IMR-90 (cell line): ENCODE measurements at regions not wholly inside any gene's neighbourhood (a gene's known extent, or its start where the extent isn't known, plus 50 kb on each side); places are given as distances from the start of the nearest gene placed in this dataset.

Experiments
- ATAC-seq: fragments of 200-7000 bp; cut with Tn5 transposase; 2 replicates; pipeline ENCODE4 v1.9.1; 2020; ENCODE audit warnings: low read depth, mild to moderate bottlenecking, moderate library complexity
- BruUV-seq: library from RNA; stranded (reverse); fragments of 400-500 nt; replicated peaks from 2 replicates; lab custom pipeline; 2021; lab: Mats Ljungman, UMichigan
- CTCF ChIA-PET: fragments of 300-600 bp; formaldehyde crosslinking; extraction: SDS; loops from one replicate; lab custom pipeline; 2021; ENCODE audit warnings: antibody characterized with exemption; lab: Yijun Ruan, JAX
- POLR2A ChIA-PET: fragments of 300-600 bp; sonication (Branson Sonifier 250); formaldehyde crosslinking; loops from one replicate; lab custom pipeline; 2022; ENCODE audit warnings: antibody characterized with exemption; ENCODE audit not compliant: unreplicated experiment; lab: Charles Lee
- DNase-seq: peaks from one replicate; pipeline ENCODE4 v3.0.0; 2013
- H2AFZ ChIP-seq: replicated peaks from 2 replicates; pipeline ENCODE3; 2013; ENCODE audit warnings: low read length, mild to moderate bottlenecking; ENCODE audit not compliant: poor library complexity
- H2AK5ac ChIP-seq: 2 replicates; pipeline ENCODE4 v1.6.1; 2013; ENCODE audit warnings: low read depth, low read length, inconsistent platforms
- H2AK9ac ChIP-seq: replicated peaks from 2 replicates; pipeline ENCODE3; 2013; ENCODE audit warnings: mild to moderate bottlenecking, low read depth, low read length, moderate library complexity; ENCODE audit not compliant: poor library complexity
- H2BK120ac ChIP-seq: 2 replicates; pipeline ENCODE4 v1.6.1; 2013; ENCODE audit warnings: low read depth, low read length, inconsistent platforms
- H2BK15ac ChIP-seq: 3 replicates; pipeline ENCODE4 v1.6.1; 2013; ENCODE audit warnings: low read depth, low read length, inconsistent platforms
- H2BK20ac ChIP-seq: 2 replicates; pipeline ENCODE4 v1.6.1; 2013; ENCODE audit warnings: low read depth, mild to moderate bottlenecking, inconsistent platforms, low read length, moderate library complexity
- H2BK5ac ChIP-seq: 2 replicates; pipeline ENCODE4 v1.6.1; 2013; ENCODE audit warnings: mild to moderate bottlenecking, low read depth, low read length, inconsistent platforms; ENCODE audit not compliant: poor library complexity, severe bottlenecking
- H3K14ac ChIP-seq: replicated peaks from 2 replicates; pipeline ENCODE4 v1.6.1; 2013; ENCODE audit warnings: low read depth, low read length, inconsistent platforms
- H3K18ac ChIP-seq: 2 replicates; pipeline ENCODE4 v1.6.1; 2013; ENCODE audit warnings: low read depth, low read length, control low read depth
- H3K23ac ChIP-seq: 2 replicates; pipeline ENCODE4 v1.6.1; 2013; ENCODE audit warnings: low read depth, low read length, inconsistent platforms
- H3K27ac ChIP-seq: 2 replicates; pipeline ENCODE4 v1.5.1; 2013; ENCODE audit warnings: mild to moderate bottlenecking, control low read depth, low read length; ENCODE audit not compliant: insufficient read depth
- H3K27me3 ChIP-seq: 2 replicates; pipeline ENCODE4 v1.6.1; 2013; ENCODE audit warnings: low read length; ENCODE audit not compliant: control insufficient read depth, insufficient read depth
- H3K36me3 ChIP-seq: 2 replicates; pipeline ENCODE4 v1.6.1; 2013; ENCODE audit warnings: low read length, mixed read lengths; ENCODE audit not compliant: control insufficient read depth, insufficient read depth
- H3K4ac ChIP-seq: 2 replicates; pipeline ENCODE4 v1.6.1; 2013; ENCODE audit warnings: low read depth, low read length, inconsistent platforms
- H3K4me1 ChIP-seq: 2 replicates; pipeline ENCODE4 v1.6.1; 2013; ENCODE audit warnings: low read length, mixed read lengths; ENCODE audit not compliant: control insufficient read depth, insufficient read depth
- H3K4me2 ChIP-seq: 2 replicates; pipeline ENCODE4 v1.6.1; 2013; ENCODE audit warnings: low read depth, mild to moderate bottlenecking, control low read depth, low read length, moderate library complexity
- H3K4me3 ChIP-seq: 2 replicates; pipeline ENCODE4 v1.5.1; 2013; ENCODE audit warnings: low read depth, mild to moderate bottlenecking, control low read depth, low read length, moderate library complexity; ENCODE audit not compliant: insufficient read depth
- H3K56ac ChIP-seq: 2 replicates; pipeline ENCODE4 v1.6.1; 2013; ENCODE audit warnings: low read length, inconsistent platforms; ENCODE audit not compliant: insufficient read depth; ENCODE audit errors: extremely low read depth
- H3K79me1 ChIP-seq, 2 experiments: 2 replicates each; pipeline ENCODE4 v1.6.1; 2013; ENCODE audit warnings: low read length in 2 of 2, inconsistent platforms in 1 of 2, low read depth in 1 of 2
- H3K9ac ChIP-seq: 2 replicates; pipeline ENCODE4 v1.6.1; 2013; ENCODE audit warnings: low read depth, low read length, control low read depth
- H3K9me1 ChIP-seq: 2 replicates; pipeline ENCODE4 v1.6.1; 2013; ENCODE audit warnings: low read length, inconsistent platforms; ENCODE audit not compliant: insufficient read depth
- H3K9me3 ChIP-seq: 2 replicates; pipeline ENCODE4 v1.6.1; 2013; ENCODE audit warnings: low read length; ENCODE audit not compliant: control insufficient read depth, insufficient read depth
- H4K20me1 ChIP-seq: 2 replicates; pipeline ENCODE4 v1.6.1; 2013; ENCODE audit warnings: low read length, inconsistent platforms; ENCODE audit not compliant: insufficient read depth
- H4K5ac ChIP-seq: 2 replicates; pipeline ENCODE4 v1.6.1; 2013; ENCODE audit warnings: mild to moderate bottlenecking, low read depth, low read length, control low read depth
- H4K8ac ChIP-seq, 2 experiments: 2 replicates each; pipeline ENCODE4 v1.6.1; 2013; ENCODE audit warnings: low read depth in 2 of 2, low read length in 2 of 2, control low read depth in 1 of 2, inconsistent platforms in 1 of 2
- H4K91ac ChIP-seq: 2 replicates; pipeline ENCODE4 v1.6.1; 2013; ENCODE audit warnings: low read depth, low read length, inconsistent platforms; ENCODE audit not compliant: insufficient read depth
- BHLHE40 ChIP-seq: fragments of 150-350 bp; IDR thresholded peaks from 2 replicates; pipeline ENCODE4 v1.6.1; 2016; ENCODE audit warnings: mild to moderate bottlenecking, low read depth, low read length
- CHD1 ChIP-seq: IDR thresholded peaks from 2 replicates; pipeline ENCODE4 v1.6.1; 2012; ENCODE audit warnings: low read depth, low read length, improper control_type of control experiment
- MAFK ChIP-seq: IDR thresholded peaks from 2 replicates; pipeline ENCODE4 v1.6.1; 2012; ENCODE audit warnings: low read depth, low read length, improper control_type of control experiment
- MAZ ChIP-seq: IDR thresholded peaks from 2 replicates; pipeline ENCODE4 v1.6.1; 2012; ENCODE audit warnings: low read depth, mild to moderate bottlenecking, low read length, improper control_type of control experiment, moderate library complexity, borderline replicate concordance
- MXI1 ChIP-seq: IDR thresholded peaks from 2 replicates; pipeline ENCODE4 v1.6.1; 2012; ENCODE audit warnings: low read depth, mild to moderate bottlenecking, low read length, moderate library complexity, borderline replicate concordance
- NFE2L2 ChIP-seq: fragments of 150-350 bp; IDR thresholded peaks from 2 replicates; pipeline ENCODE4 v1.6.1; 2016; ENCODE audit warnings: low read depth, mild to moderate bottlenecking, low read length
- RAD21 ChIP-seq: IDR thresholded peaks from 2 replicates; pipeline ENCODE4 v1.6.1; 2012; ENCODE audit warnings: low read length, improper control_type of control experiment
- RFX5 ChIP-seq: IDR thresholded peaks from 2 replicates; pipeline ENCODE4 v1.8.0; 2012; ENCODE audit warnings: low read depth, mild to moderate bottlenecking, low read length, moderate library complexity
- SMC3 ChIP-seq: fragments of 150-350 bp; IDR thresholded peaks from 2 replicates; pipeline ENCODE4 v1.6.1; 2016; ENCODE audit warnings: low read depth, mild to moderate bottlenecking, antibody characterized with exemption, low read length, moderate library complexity
- WGBS, 2 experiments: methylation state at CpG; one replicate each; pipeline versions ENCODE4 v1.1.5 to v1.1.7; 2013; ENCODE audit warnings: missing lambda C conversion rate in 2 of 2; ENCODE audit not compliant: insufficient read length in 1 of 2; ENCODE audit errors: extremely low coverage in 2 of 2; 5-methylcytosine and 5-hydroxymethylcytosine counted together
- dilution Hi-C: fragments of 300-500 bp; cut with HindIII; formaldehyde crosslinking; loops from one replicate; pipeline ENCODE4 v1.14.3; 2018; ENCODE audit warnings: low sequenced_read_pairs; ENCODE audit not compliant: unreplicated experiment
- in situ Hi-C: fragments of 300-500 bp; cut with MboI; formaldehyde crosslinking; loops from 3 replicates; pipeline ENCODE4 v1.14.3; 2019; ENCODE audit warnings: low sequenced_read_pairs, inconsistent platforms, mixed read lengths
- intact Hi-C: fragments of 100-400 bp; cut with micrococcal nuclease; formaldehyde crosslinking; loops from 2 replicates; pipeline ENCODE4 v1.10.0; 2022
- TF ChIP-seq, protein P1 (sequence below): fragments of 150-350 bp; IDR thresholded peaks from 2 replicates; pipeline ENCODE4 v1.6.1; 2017; ENCODE audit warnings: mild to moderate bottlenecking, antibody characterized with exemption, low read length, low read depth
- TF ChIP-seq, protein P2 (sequence below): conservative IDR thresholded peaks from 2 replicates; pipeline ENCODE4 v1.5.1; 2012; ENCODE audit warnings: mild to moderate bottlenecking, low read depth, low read length, improper control_type of control experiment

DNA sequence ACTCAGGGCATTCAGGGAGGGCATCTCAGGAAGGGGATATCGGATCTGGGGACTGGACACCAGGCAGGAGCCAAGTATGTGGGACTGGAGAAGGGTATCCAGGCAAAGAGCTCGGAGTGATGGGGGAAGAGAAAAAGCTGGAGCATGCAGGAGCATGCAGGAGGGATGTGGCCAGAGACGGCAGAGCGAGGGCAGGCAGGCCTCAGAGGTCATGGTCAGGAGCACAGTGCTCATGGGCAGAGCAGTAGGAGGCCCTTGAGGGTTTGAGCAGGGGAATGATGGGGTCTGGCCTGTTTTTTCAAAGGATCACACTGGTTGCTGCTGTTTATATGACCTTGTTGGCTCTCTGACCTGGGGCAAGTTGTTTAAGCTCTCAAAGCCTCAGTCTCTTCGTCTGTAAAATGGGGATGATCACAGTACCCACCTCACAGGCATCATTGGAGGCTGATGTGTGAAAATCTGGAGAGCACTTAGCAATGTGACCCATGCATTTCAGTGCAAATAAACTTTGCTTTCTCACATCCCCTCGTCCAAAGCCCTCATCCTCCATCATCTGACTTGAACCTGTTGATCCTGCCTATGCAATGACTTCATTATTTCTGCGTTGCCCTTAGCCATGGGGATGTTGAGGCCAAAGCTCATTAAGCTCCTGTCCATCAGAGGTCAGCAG is 273.1 kb downstream of the MATN1 start:
- Histone ChIP-seq H2AFZ (no peak overlapping the region), H3K9me3 (peaks cover 8% of the 10 kb centered on the region), H2AK9ac (no peak overlapping the region), H3K14ac (no peak overlapping the region), H4K91ac (no peak overlapping the region), H2BK120ac (no peak overlapping the region), H3K9me1 (no peaks in the 10 kb centered on the region), H3K23ac (no peak overlapping the region), H3K36me3 (no peaks in the 10 kb centered on the region), H2BK5ac (no peak overlapping the region), H3K4me3 (no peak overlapping the region), H4K5ac (no peak overlapping the region), H3K56ac (no peak overlapping the region), H3K4me1 (no peaks in the 10 kb centered on the region), H3K27ac (no peak overlapping the region), H3K27me3 (no peaks in the 10 kb centered on the region), H3K4ac (no peak overlapping the region), H4K20me1 (no peaks in the 10 kb centered on the region), H3K79me1 (no peaks in the 10 kb centered on the region), H2AK5ac (no peak overlapping the region), H3K4me2 (no peak overlapping the region), H3K18ac (no peak overlapping the region), H4K8ac (no peak overlapping the region), H2BK20ac (no peak overlapping the region), H3K9ac (no peak overlapping the region), H2BK15ac (no peak overlapping the region)
- intact Hi-C loops, result no loop called here
- in situ Hi-C loops, result no loop called here
- WGBS, 2 experiments, result no CpG with 5 or more reads among the region's 7 CpGs
- ChIA-PET CTCF (no interaction called here), POLR2A (no interaction called here)
- dilution Hi-C loops, result no loop called here
- DNase-seq (no peak), ATAC-seq (no peak)
- TF ChIP-seq MXI1 (no peak), SMC3 (no peak), MAZ (no peak), RAD21 (no peak), RFX5 (no peak), CHD1 (no peak), BHLHE40 (no peak), MAFK (no peak), NFE2L2 (no peak)
- TF ChIP-seq, protein P1, sequence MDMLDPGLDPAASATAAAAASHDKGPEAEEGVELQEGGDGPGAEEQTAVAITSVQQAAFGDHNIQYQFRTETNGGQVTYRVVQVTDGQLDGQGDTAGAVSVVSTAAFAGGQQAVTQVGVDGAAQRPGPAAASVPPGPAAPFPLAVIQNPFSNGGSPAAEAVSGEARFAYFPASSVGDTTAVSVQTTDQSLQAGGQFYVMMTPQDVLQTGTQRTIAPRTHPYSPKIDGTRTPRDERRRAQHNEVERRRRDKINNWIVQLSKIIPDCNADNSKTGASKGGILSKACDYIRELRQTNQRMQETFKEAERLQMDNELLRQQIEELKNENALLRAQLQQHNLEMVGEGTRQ, result no peak
- TF ChIP-seq, protein P2, sequence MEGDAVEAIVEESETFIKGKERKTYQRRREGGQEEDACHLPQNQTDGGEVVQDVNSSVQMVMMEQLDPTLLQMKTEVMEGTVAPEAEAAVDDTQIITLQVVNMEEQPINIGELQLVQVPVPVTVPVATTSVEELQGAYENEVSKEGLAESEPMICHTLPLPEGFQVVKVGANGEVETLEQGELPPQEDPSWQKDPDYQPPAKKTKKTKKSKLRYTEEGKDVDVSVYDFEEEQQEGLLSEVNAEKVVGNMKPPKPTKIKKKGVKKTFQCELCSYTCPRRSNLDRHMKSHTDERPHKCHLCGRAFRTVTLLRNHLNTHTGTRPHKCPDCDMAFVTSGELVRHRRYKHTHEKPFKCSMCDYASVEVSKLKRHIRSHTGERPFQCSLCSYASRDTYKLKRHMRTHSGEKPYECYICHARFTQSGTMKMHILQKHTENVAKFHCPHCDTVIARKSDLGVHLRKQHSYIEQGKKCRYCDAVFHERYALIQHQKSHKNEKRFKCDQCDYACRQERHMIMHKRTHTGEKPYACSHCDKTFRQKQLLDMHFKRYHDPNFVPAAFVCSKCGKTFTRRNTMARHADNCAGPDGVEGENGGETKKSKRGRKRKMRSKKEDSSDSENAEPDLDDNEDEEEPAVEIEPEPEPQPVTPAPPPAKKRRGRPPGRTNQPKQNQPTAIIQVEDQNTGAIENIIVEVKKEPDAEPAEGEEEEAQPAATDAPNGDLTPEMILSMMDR, result no peak
- BruUV-seq, result no TSS peak
